ENCODE measurements at regions not wholly inside any gene's neighbourhood (a gene's known extent, or its start where the extent isn't known, plus 50 kb on each side); places are given as distances from the start of the nearest gene placed in this dataset.

- TF ChIP-seq POLR2A (IDR thresholded peaks at IDR 0.05) (no peak), POLR2AphosphoS5 (IDR thresholded peaks at IDR 0.05) (no peak), CTCF (IDR thresholded peaks at IDR 0.05 in 8 of 11, conservative IDR thresholded peaks at IDR 0.05 in 3 of 11) (peak in 1 of 11 experiments; percentile 10)
These were observed 2229.4 kb upstream of the AGA start for GRCh38 chr4:179671609-179672008.
